Caki2 (cell line): ENCODE measurements at regions not wholly inside any gene's neighbourhood (a gene's known extent, or its start where the extent isn't known, plus 50 kb on each side); places are given as distances from the start of the nearest gene placed in this dataset.
"Not testable (repeated sequence)": the region's sequence is repeated elsewhere in the genome, so short reads cannot be mapped to it uniquely, and the experiment has no call there.

Experiments used
- DNase-seq: peaks from one replicate; pipeline ENCODE4 v3.0.0-alpha.2; 2015; ENCODE audit warnings: low read depth
- in situ Hi-C: cut with HindIII; loops from 2 replicates; pipeline ENCODE4 v1.10.0; 2016; ENCODE audit warnings: low sequenced_read_pairs, low pct_unique_long_range_greater_than_20kb, mixed read lengths

- in situ Hi-C loops = no loop called here
- DNase-seq = no peak
Measured at GRCh38 chr5:82526540-82526939, 248.4 kb upstream of the RPS23 start.

GRCh38 chr5:82525626-82526025 lies 247.5 kb upstream of the RPS23 start:
- in situ Hi-C loops = no loop called here
- no peak for DNase-seq

- in situ Hi-C loops = no loop called here
- DNase-seq = no peak
Measured at GRCh38 chr5:82523633-82524032, 245.5 kb upstream of the RPS23 start.

GRCh38 chr5:82522897-82523296 lies 244.7 kb upstream of the RPS23 start:
- in situ Hi-C loops = no loop called here
- DNase-seq = no peak

GRCh38 chr5:82521431-82522051 lies 243.4 kb upstream of the RPS23 start:
- in situ Hi-C loops = no loop called here
- peak; percentile 1 for DNase-seq

- in situ Hi-C loops = no loop called here
- no peak for DNase-seq
Measured at GRCh38 chr5:82519558-82519957, 241.4 kb upstream of the RPS23 start.

- no peak for DNase-seq
- in situ Hi-C loops = no loop called here
Measured at GRCh38 chr5:82517544-82518075, 239.5 kb upstream of the RPS23 start.

- in situ Hi-C loops = no loop called here
- no peak for DNase-seq
Measured at GRCh38 chr5:82513738-82514137, 235.6 kb upstream of the RPS23 start.

GRCh38 chr5:82512025-82512424 lies 233.9 kb upstream of the RPS23 start:
- no peak for DNase-seq
- in situ Hi-C loops = no loop called here

- in situ Hi-C loops = no loop called here
- DNase-seq = no peak
Measured at GRCh38 chr5:82511134-82511533, 233.0 kb upstream of the RPS23 start.

GRCh38 chr5:82509762-82510161 lies 231.6 kb upstream of the RPS23 start:
- no peak for DNase-seq
- in situ Hi-C loops = no loop called here

GRCh38 chr5:82506390-82506789 lies 228.2 kb upstream of the RPS23 start:
- in situ Hi-C loops, DNase-seq: not testable (repeated sequence)

GRCh38 chr5:82499725-82500244 lies 221.6 kb upstream of the RPS23 start:
- DNase-seq = no peak
- in situ Hi-C loops = no loop called here

GRCh38 chr5:82497242-82497641 lies 219.1 kb upstream of the RPS23 start:
- DNase-seq = no peak
- in situ Hi-C loops = no loop called here

GRCh38 chr5:82494942-82495341 lies 216.8 kb upstream of the RPS23 start:
- in situ Hi-C loops = no loop called here
- DNase-seq = no peak

GRCh38 chr5:82493221-82493620 lies 215.1 kb upstream of the RPS23 start:
- in situ Hi-C loops = no loop called here
- no peak for DNase-seq

- in situ Hi-C loops = no loop called here
- no peak for DNase-seq
Measured at GRCh38 chr5:82491397-82491796, 213.2 kb upstream of the RPS23 start.

GRCh38 chr5:82489683-82490082 lies 211.5 kb upstream of the RPS23 start:
- in situ Hi-C loops = no loop called here
- DNase-seq = no peak

- DNase-seq = no peak
- in situ Hi-C loops = no loop called here
Measured at GRCh38 chr5:82487131-82487530, 209.0 kb upstream of the RPS23 start.

GRCh38 chr5:82480331-82480730 lies 202.2 kb upstream of the RPS23 start:
- in situ Hi-C loops = no loop called here
- DNase-seq = no peak
